Ovary (tissue), 7 donors: ENCODE measurements at regions not wholly inside any gene's neighbourhood (a gene's known extent, or its start where the extent isn't known, plus 50 kb on each side); places are given as distances from the start of the nearest gene placed in this dataset.

Experiments
- DNase-seq, 5 donors: peaks; one replicate each; pipeline ENCODE4 v3.0.0-alpha.2; 2019 to 2020
- H3K27ac ChIP-seq, 2 donors: fragments of 200-600 bp; one replicate each; pipeline versions ENCODE4 v1.5.1 to v1.8.0; 2019 to 2022
- H3K27me3 ChIP-seq: fragments of 200-600 bp; one replicate; pipeline ENCODE4 v1.8.0; 2022
- H3K36me3 ChIP-seq: fragments of 200-600 bp; sonication (generic); one replicate; pipeline ENCODE4 v1.5.1; 2019
- H3K4me1 ChIP-seq: one replicate; pipeline ENCODE4 v1.8.1; 2013; ENCODE audit warnings: mild to moderate bottlenecking, moderate library complexity; ENCODE audit not compliant: insufficient read depth
- H3K4me3 ChIP-seq: fragments of 200-600 bp; sonication (generic); one replicate; pipeline ENCODE4 v1.5.1; 2017
- H3K9me3 ChIP-seq, 2 donors: fragments of 200-600 bp in 1 of 2; sonication (generic) in 1 of 2; one replicate each; pipeline versions ENCODE4 v1.5.1 to v1.8.1; 2013 to 2019; ENCODE audit warnings: mild to moderate bottlenecking in 1 of 2, moderate library complexity in 1 of 2
- EP300 ChIP-seq: sonication (generic); formaldehyde crosslinking; IDR thresholded peaks from one replicate; pipeline ENCODE4 v1.6.1; 2017; ENCODE audit warnings: antibody characterized with exemption
- POLR2A ChIP-seq: fragments of 450-650 bp; IDR thresholded peaks from one replicate; pipeline ENCODE4 v1.6.1; 2017; ENCODE audit warnings: antibody characterized with exemption, mild to moderate bottlenecking, moderate library complexity
- WGBS, 3 donors: extraction: QIAGEN DNeasy Blood & Tissue Kit in 1 of 3; methylation state at CpG; one replicate each; pipeline versions ENCODE4 v1.1.5 to v1.1.7; 2013 to 2017; 5-methylcytosine and 5-hydroxymethylcytosine counted together
- intact Hi-C, 4 donors: fragments of 100-400 bp; cut with DNase I; formaldehyde crosslinking; loops; one replicate each; pipeline versions ENCODE4 v1.11.0 to v1.15.1; 2022 to 2023
- TF ChIP-seq, protein P1 (sequence below), 3 donors: fragments of 450-650 bp in 2 of 3; fragments of 200-600 bp in 1 of 3; IDR thresholded peaks; one replicate each; pipeline versions ENCODE4 v1.5.1 to v1.8.0; 2016 to 2022; ENCODE audit warnings: antibody characterized with exemption in 3 of 3, mild to moderate bottlenecking in 1 of 3
- donor health status: DM: no; HTN: no; CAD: no; lungs with moderate emphysema.
- donor health status: DM: no; HTN: no; CAD: no.
- donor health status: Bipolar disorder and iron deficiency.
- donor health status: DM: no; HTN: no; CAD: no.
- donor health status: DM: yes; HTN: yes; CAD: no.

DNA sequence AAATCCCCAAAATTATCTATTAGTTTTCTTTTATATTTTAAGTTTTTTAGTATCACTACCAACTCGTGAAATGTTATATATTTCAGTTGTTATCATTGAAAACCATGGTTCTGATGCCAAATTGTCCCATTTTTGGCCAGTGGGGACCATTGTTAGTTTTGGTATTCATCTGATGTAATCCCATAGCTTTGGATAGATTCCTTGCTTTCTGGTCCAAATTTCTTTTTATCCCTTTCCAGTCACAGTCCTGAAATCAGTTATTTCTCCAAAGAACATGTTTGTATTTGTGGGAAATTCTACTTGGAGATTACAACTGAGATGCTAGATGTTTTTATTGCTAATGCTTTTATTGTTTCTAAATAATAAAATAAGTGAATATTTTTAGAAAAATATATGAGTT is 976.8 kb upstream of the CRIM1 start:
- Histone ChIP-seq H3K36me3 (no peaks in the 10 kb centered on the region), H3K9me3 (no peaks in the 10 kb centered on the region), H3K27ac (no peak overlapping the region), H3K4me3 (no peak overlapping the region), H3K4me1 (no peaks in the 10 kb centered on the region), H3K27me3 (no peaks in the 10 kb centered on the region)
- TF ChIP-seq POLR2A: no peak
- TF ChIP-seq, protein P1, sequence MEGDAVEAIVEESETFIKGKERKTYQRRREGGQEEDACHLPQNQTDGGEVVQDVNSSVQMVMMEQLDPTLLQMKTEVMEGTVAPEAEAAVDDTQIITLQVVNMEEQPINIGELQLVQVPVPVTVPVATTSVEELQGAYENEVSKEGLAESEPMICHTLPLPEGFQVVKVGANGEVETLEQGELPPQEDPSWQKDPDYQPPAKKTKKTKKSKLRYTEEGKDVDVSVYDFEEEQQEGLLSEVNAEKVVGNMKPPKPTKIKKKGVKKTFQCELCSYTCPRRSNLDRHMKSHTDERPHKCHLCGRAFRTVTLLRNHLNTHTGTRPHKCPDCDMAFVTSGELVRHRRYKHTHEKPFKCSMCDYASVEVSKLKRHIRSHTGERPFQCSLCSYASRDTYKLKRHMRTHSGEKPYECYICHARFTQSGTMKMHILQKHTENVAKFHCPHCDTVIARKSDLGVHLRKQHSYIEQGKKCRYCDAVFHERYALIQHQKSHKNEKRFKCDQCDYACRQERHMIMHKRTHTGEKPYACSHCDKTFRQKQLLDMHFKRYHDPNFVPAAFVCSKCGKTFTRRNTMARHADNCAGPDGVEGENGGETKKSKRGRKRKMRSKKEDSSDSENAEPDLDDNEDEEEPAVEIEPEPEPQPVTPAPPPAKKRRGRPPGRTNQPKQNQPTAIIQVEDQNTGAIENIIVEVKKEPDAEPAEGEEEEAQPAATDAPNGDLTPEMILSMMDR (IDR thresholded peaks at IDR 0.05): no peak
- WGBS, 3 donors: 20 to 30% (median 21%) methylated on average over 1 of the region's 1 CpG
- no peak for DNase-seq
- intact Hi-C loops: no loop called here

DNA sequence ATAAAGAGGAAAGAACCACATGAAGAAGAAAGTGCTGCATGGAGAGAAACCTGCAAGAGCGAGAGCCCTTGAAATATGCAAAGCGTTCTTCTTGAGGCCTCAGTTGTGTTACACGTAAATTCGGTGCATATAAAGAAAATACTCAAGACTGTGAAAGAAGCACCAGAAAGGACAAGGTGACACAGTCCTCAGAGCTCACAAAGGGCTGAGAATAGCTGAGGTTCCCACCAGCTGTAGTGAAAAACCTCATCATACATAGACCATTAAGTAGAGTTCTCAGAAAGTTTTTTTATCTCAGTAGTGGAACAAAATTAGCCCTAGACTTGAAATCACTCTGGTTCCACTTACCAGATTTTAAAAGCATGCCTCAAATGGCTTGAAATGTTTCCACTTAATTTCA is 980.7 kb upstream of the CRIM1 start:
- H3K4me3 ChIP-seq: no peak overlapping the region
- no peaks in the 10 kb centered on the region for H3K36me3 ChIP-seq
- 94 to 96% (median 95%) methylated on average over 4 of the region's 4 CpGs for WGBS, 3 donors
- no peaks in the 10 kb centered on the region for H3K9me3 ChIP-seq
- no peak overlapping the region for H3K27ac ChIP-seq
- no peaks in the 10 kb centered on the region for H3K27me3 ChIP-seq
- intact Hi-C loops: no loop called here
- DNase-seq: no peak
- no peak for TF ChIP-seq EP300
- TF ChIP-seq POLR2A: no peak
- TF ChIP-seq, protein P1 (IDR thresholded peaks at IDR 0.05): no peak
- no peaks in the 10 kb centered on the region for H3K4me1 ChIP-seq

DNA sequence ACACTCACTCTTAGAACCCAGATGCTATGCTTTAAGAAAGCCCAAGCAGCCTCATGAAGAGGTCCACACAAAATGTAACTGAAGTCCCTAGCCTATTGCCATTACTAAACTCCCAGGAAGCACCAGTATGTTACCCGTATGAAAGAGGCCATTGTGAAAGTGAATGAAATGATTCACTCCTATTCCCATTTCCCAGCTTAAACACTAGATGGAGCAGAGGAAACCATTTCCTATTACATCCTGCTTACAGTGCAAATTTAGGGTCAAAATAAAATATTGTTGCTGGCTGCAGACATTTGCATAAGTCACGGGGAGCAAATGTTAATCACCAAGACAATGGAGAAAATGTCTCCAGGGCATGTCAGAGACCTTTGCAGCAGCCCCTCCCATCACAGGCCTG is 989.7 kb upstream of the CRIM1 start:
- Histone ChIP-seq H3K27me3 (no peaks in the 10 kb centered on the region), H3K36me3 (no peaks in the 10 kb centered on the region)

DNA sequence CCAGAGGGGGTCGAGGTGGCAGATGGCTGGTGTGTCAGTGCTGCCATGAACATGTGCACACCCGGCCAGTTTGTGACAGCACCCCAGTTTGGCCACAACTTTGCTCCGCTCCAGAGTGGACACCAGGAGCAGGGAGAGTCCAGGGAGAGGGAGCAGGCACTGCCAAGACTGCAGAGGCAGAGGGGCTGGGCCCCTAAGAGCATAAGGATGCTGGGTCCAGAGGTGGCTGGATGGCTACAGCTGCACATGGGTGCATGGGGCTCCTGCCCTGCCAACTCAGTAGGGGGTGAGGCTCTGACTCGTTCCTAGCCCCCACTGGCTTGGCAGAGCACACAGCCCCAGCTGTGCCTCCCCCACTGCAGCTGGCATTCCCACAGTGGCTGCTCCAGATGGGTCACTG is 999.2 kb upstream of the CRIM1 start:
- TF ChIP-seq, protein P1 (IDR thresholded peaks at IDR 0.05): no peak
- no peak for TF ChIP-seq POLR2A
- TF ChIP-seq EP300: no peak
- DNase-seq: no peak
- Histone ChIP-seq H3K27me3 (no peaks in the 10 kb centered on the region), H3K4me1 (no peaks in the 10 kb centered on the region), H3K27ac (no peak overlapping the region), H3K36me3 (no peaks in the 10 kb centered on the region), H3K4me3 (no peak overlapping the region), H3K9me3 (no peaks in the 10 kb centered on the region)
- 63 to 76% (median 69%) methylated on average over 4 of the region's 4 CpGs for WGBS, 3 donors
- intact Hi-C loops: no loop called here

More for the DNA sequence above, 989.7 kb upstream of the CRIM1 start:
- WGBS, 3 donors: 57 to 83% (median 60%) methylated on average over 2 of the region's 2 CpGs
- no peak for DNase-seq
- no peaks in the 10 kb centered on the region for H3K4me1 ChIP-seq
- H3K9me3 ChIP-seq: no peaks in the 10 kb centered on the region
- no peak overlapping the region for H3K27ac ChIP-seq
- no peak overlapping the region for H3K4me3 ChIP-seq
- intact Hi-C loops: no loop called here
- TF ChIP-seq POLR2A (no peak), EP300 (no peak)
- TF ChIP-seq, protein P1 (IDR thresholded peaks at IDR 0.05): no peak

DNA sequence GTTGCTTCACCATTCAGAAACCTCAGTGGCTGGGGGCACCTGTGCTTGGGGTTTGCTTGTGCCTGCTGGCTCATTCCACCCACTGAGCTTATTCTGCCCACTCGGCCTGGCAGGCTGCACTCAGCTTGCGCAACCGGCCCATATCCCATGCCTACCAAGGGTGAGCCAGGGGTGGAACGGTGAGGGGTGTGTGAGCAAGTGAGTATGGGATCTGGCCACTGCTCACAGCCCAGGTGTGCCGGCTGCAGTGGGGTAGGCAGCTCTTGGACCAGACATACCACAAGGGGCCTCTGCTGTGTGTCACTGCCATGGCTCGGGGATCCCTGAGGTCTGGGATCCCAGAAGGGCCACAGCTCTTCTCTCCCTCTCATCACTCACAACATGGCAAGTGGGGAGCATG is 1000.5 kb upstream of the CRIM1 start:
- DNase-seq: no peak
- WGBS, 3 donors: 92 to 97% (median 93%) methylated on average over 6 of the region's 6 CpGs
- Histone ChIP-seq H3K27ac (no peak overlapping the region), H3K27me3 (no peaks in the 10 kb centered on the region), H3K4me3 (no peak overlapping the region), H3K9me3 (no peaks in the 10 kb centered on the region), H3K36me3 (no peaks in the 10 kb centered on the region), H3K4me1 (no peaks in the 10 kb centered on the region)
- TF ChIP-seq, protein P1 (IDR thresholded peaks at IDR 0.05): no peak
- TF ChIP-seq EP300 (no peak), POLR2A (no peak)
- intact Hi-C loops: no loop called here
